GM12891 (cell line): ENCODE measurements at regions not wholly inside any gene's neighbourhood (a gene's known extent, or its start where the extent isn't known, plus 50 kb on each side); places are given as distances from the start of the nearest gene placed in this dataset.

Experiments used
- POLR2A ChIP-seq: IDR thresholded peaks from 2 replicates; pipeline ENCODE4 v1.6.1; 2011; ENCODE audit warnings: low read depth, low read length, control low read depth
- TAF1 ChIP-seq: IDR thresholded peaks from 2 replicates; pipeline ENCODE4 v1.6.1; 2011; ENCODE audit warnings: low read depth, low read length, control low read depth

GRCh38 chr14:86129426-86129825, 599.5 kb downstream of the FLRT2 start:
- TF ChIP-seq POLR2A: no peak
- no peak for TF ChIP-seq TAF1
